Stimulated activated CD8-positive, alpha-beta memory T cell treated with anti-CD3 and anti-CD28 coated beads, Interleukin-7, amount 100 ng/mL, for 4 hours (primary cell): ENCODE measurements at regions not wholly inside any gene's neighbourhood (a gene's known extent, or its start where the extent isn't known, plus 50 kb on each side); places are given as distances from the start of the nearest gene placed in this dataset.
"Not testable (repeated sequence)": the region's sequence is repeated elsewhere in the genome, so short reads cannot be mapped to it uniquely, and the experiment has no call there.

ENCODE experiments used
- DNase-seq, 2 donors: peaks; one replicate each; pipeline ENCODE4 v3.0.0-alpha.2; 2020; ENCODE audit warnings: low read depth in 2 of 2

GRCh38 chr13:89474432-89474831 lies 1803.3 kb downstream of the SLITRK5 start:
- no peak for DNase-seq

DNA sequence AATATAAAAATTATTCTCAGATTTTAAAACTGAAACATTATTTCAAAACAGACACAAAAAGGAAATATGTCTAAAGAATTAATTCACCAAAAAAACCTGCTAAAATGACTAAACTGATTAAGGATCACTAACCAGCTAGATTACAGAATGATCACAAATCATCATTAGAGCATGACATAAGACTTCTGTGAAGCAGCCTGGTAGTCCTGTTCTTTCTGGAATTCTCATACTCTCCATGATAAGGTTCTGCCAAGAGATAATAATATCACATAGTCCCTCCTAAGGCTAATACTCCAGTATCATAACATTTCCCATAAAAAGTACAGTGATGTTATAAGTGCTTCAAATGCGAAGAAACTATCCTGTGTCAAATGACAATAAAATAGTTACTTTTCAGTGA lies 1814.9 kb downstream of the SLITRK5 start:
- no peak for DNase-seq

DNA sequence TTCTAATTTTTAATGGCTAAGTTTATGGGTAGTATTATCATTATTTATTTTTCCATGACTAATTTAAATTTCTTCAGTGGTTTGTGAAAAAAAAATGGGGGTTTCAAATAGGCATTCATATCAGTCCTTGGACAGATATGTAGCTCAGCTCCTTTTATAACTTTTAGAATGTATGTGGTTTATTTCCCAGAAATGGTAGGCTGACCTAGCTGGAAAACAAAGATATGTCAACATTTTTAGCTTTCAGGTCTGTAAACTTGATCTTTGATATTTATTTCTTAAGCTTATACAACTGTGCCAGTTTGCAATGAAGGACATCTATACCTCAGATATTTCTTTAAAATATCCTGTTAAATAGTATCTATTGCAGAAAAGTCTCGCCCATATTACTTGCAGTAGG lies 1815.5 kb downstream of the SLITRK5 start:
- no peak for DNase-seq

DNA sequence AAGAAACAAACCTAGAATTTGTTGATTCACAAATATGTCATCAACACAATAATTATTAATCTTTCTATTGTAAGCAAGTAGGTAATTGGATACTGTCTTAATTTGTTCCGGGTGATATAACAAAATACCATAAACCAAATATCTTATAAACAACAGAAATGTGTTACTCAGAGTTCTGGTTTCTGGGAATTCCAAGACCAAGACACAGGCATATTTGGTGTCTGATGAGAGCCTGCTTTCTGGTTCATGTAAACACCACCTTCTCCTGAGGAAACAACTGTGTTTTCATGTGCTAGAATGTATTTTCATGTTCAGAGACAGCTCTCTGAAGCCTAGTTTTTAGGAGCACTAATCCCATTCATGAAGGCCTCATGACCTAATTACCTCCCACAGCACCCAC lies 1819.5 kb downstream of the SLITRK5 start:
- no peak for DNase-seq

GRCh38 chr13:89496478-89496877 lies 1825.3 kb downstream of the SLITRK5 start:
- no peak for DNase-seq

- DNase-seq, result no peak
Observed at GRCh38 chr13:89497658-89498057, 1826.5 kb downstream of the SLITRK5 start.

DNA sequence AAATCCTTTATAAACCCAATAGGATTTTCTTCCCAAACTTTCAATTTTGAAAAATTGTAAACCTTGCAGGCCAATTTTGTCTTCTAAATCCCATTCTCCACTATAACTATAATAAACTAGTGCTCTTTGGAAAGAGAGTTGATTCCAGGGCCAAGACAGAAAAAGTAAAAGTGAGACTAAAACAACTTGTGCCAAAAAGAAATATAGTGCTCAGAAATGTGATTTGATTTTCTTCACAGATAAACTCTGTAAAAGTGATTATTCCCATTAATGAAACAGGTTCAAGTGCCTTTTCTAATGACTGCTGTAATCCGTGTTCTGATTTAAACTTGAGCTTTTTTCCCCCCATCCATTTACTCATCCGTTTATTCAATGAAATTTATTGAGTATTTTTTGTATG lies 1831.1 kb downstream of the SLITRK5 start:
- DNase-seq, result no peak

DNA sequence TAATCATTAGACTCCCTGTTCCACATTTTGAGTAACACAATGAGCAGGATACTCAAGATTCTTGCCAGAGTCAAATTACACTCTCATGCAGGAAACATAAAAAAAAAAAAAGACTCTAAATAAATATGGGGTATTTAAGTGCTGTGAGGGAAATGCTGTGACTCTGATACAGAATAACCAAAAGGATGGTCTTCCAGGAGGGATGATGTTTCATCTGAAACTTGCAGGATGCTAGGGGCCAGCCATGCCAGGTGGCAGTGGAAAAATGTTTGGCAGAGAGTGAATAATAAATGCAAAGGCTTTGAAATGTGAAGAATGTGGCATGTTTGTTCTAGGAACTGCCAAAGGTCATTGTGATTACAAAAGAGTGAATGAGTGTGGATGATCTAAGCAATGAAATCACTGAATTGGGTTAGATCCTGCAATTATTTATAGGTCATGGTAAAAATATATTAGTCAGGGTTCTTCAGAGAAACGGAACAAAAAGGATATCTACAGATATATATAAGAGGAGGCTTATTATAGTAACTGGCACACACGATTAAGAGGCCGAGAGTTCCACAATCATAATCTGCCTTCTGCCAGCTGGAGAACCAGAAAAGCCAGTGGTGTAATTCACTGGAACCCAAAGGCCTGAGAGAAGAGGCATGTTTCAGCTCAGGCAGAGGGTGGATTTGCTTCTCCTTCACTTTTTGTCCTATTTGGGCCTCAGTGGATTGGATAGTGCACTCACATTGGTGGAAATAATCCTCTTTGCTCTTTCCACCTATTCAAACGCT lies 1832.8 kb upstream of the MIR17HG start:
- DNase-seq, result no peak

DNA sequence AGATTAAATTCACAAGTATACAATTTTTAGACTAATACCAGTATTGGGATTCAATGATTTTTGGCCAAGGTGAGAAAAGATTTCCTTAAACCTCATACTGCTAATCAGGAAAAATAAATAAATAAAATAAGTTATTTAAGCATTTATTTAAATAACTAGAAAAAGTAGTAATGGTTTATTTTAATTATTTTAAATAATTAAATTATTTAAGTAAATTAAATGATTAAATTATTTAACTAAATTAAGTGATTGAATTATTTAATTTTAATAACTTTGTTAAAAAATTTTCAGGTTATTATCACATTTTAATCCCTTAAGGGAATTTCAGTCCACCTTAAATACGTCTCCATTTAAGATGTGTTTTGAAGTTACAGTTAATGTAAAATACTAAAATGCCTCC lies 1831.5 kb upstream of the MIR17HG start:
- no peak for DNase-seq

- no peak for DNase-seq
Observed at GRCh38 chr13:89518289-89519077, 1829.0 kb upstream of the MIR17HG start.

DNA sequence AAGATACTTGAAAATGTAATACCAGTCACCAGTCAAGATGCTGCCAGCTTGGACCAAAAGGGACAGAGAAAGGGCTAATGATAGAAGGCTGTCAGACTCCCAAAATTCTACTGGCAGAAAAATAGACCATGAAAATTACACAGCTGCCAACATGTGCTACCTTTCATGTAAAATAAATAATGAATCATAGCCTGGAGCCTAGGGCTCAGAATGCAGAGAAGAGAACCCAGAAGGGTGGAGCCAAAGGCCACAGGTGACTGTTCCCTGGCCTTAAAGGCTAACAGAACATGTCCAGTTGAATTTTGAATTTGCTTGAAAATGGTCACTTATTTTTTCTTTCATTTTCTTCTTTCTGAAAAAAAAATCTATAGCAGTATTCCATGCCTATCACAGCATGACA lies 1827.0 kb upstream of the MIR17HG start:
- DNase-seq, result no peak

DNA sequence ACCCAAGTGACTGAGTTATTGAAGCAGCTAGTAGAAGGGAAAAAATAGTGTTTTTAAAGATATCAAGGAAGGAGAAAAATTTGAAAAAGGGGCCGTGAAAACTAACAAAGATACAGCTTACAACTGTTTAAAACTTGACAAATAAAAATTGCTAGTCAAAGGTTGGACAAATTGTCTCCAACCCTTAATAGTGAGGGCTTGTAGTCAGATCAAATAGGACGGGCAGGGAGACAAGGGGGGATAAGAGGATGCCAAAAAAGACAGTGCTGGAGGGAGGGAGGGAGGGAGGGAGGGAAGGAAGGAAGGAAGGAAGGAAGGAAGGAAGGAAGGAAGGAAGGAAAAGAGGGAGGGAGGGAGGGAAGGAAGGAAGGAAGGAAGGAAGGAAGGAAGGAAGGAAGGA lies 1825.8 kb upstream of the MIR17HG start:
- not testable (repeated sequence) for DNase-seq

DNA sequence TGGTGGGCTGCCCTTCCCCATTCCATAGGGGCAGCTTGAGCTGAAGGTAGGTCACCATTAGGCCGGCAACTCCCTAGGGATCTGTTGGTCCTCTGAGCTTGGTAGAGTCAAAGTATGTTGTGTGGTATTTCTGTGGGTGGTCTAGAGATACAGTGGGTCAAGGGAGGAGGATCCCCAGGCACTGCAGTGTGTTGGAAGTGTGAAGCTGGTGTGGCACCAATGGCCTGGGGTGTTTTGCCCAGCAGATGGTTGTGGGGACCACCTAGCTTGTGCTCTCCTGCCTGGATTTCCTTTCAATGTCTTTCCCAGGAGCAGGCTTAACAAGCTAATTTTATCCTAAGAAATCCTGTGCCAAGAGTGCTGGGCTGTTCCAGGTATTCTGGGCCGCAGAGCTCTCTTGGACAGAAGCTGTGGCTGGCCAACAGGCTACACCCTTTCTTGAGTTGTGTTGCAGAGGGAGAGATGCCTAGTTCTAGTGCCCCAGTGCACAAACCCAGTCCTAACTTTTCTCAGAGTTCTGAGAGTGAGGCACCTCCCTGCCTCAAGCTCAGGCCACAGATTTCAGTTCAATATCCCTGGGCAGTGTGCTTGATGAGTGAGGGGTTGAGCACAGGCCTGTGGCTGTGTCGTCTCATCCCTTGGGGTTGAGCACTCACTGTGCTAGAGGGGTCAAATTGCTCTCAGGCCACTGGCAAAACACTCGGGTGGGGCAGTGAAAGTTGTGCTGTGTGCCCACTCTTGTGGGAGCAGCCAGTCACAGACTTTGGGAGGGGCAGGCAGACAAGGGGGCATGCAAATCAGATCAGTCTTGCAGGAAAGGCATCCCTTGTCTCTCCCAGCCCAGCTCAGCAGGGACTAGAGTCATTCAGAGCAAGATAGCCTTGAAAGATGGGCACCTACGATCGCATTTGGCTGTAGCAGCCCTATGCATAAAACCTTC lies 1806.1 kb upstream of the MIR17HG start:
- no peak for DNase-seq

GRCh38 chr13:89550938-89551337 lies 1796.5 kb upstream of the MIR17HG start:
- no peak for DNase-seq

- no peak for DNase-seq
Observed at GRCh38 chr13:89554801-89555200, 1792.7 kb upstream of the MIR17HG start.

DNA sequence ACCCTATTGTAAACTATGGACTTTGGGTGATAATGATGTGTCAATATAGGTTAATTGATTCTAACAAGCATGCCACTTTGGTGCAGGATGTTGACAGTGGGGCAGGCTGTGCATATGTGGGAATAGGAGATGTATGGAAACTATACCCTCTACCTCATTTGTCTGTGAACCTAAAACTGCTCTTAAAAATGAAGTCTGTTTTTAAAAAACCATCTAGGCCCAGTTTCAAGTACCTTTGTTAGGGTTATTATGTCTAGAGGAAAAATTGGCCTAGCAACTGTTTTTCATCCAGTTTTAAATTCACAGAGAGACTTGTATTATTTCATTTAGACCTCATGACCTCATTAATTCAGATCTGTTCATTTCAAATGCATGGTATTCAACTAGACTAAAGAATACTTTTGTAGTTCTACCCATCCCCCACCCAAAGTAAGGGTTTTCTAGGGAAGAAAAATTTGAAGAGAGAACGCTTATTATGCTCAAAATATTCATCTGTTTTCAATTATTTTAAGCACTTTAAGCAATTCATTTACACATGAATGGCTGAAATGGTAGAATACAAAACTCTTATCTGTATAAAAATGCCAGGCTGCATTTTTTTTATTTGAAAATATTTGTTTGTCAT lies 1781.9 kb upstream of the MIR17HG start:
- no peak for DNase-seq

DNA sequence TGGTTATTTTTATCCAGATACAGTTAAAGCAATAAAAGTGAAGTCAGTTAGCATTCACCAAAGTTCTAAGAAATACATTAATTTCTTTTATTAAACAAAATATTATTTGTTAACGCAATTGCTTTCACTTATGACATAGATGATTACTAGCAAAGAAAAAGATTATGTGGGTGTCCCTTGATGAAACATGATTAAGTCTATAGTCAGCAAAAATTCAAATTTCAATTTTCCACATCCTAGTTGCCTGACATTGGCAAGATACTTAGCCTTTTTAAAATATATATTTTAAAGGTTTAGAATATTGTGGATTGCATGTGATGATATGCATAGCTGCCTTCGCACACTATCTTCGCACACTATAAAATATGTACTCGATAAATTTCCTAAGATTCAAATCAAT lies 1780.5 kb upstream of the MIR17HG start:
- no peak for DNase-seq

DNA sequence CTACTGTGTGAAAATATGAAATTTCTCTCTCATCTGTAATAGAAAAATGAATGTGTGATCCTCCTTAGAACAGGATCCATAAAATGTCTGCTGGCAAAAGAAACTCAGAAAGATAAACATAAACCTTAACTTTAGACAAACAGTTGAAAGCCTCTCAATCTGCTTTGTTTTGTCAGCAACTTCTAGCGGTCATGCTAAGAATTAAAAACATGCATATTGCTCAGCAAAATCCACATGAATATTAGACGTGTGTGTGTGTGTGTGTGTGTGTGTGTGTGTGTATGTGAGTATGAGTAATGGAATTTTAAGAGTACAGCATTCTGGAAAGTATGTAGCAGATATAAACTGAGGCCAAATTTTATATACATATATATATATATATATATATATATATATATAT lies 1779.2 kb upstream of the MIR17HG start:
- DNase-seq, result no peak

GRCh38 chr13:89568746-89569145 lies 1778.7 kb upstream of the MIR17HG start:
- DNase-seq, result no peak

GRCh38 chr13:89571676-89572075 lies 1775.8 kb upstream of the MIR17HG start:
- no peak for DNase-seq

GRCh38 chr13:89574077-89574476 lies 1773.4 kb upstream of the MIR17HG start:
- DNase-seq, result no peak

DNA sequence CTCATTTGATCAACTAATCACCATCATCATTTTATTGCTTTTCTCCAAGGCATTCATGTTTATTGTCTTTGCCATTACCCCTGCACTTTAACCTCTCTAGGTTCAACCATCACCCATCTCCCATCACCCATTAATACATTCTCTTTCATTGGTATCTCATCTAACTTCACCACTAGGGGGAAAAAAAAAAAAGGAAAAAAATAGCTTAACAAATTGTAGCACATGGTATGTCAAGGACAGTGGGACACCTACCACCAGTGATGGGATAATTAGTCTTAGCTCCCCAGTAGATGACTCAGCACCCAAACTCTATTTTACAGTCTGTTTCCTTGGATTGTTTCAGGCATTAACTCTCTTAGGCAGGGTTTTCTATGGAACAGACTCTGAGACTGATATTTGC lies 1770.2 kb upstream of the MIR17HG start:
- DNase-seq, result no peak
